Effector CD4-positive, alpha-beta T cell (primary cell): ENCODE measurements at regions not wholly inside any gene's neighbourhood (a gene's known extent, or its start where the extent isn't known, plus 50 kb on each side); places are given as distances from the start of the nearest gene placed in this dataset.
"Not testable (repeated sequence)": the region's sequence is repeated elsewhere in the genome, so short reads cannot be mapped to it uniquely, and the experiment has no call there.

Source experiments
- DNase-seq: peaks from one replicate; pipeline ENCODE4 v3.0.0-alpha.2; 2020

- no peak for DNase-seq
Measured at GRCh38 chr9:129561594-129562281, 59.2 kb downstream of the C9orf50 start.

GRCh38 chr9:129560881-129561306 is 60.0 kb downstream of the C9orf50 start:
- DNase-seq, result no peak

- DNase-seq, result no peak
Measured at GRCh38 chr9:129559506-129559881, 61.4 kb downstream of the C9orf50 start.

GRCh38 chr9:129558551-129559505 is 62.1 kb downstream of the C9orf50 start:
- no peak for DNase-seq

GRCh38 chr9:129558063-129558550 is 62.8 kb downstream of the C9orf50 start:
- DNase-seq, result no peak

GRCh38 chr9:129557192-129558036 is 63.5 kb downstream of the C9orf50 start:
- DNase-seq, result no peak

- DNase-seq, result no peak
Measured at GRCh38 chr9:129556491-129557191, 64.3 kb downstream of the C9orf50 start.

DNA sequence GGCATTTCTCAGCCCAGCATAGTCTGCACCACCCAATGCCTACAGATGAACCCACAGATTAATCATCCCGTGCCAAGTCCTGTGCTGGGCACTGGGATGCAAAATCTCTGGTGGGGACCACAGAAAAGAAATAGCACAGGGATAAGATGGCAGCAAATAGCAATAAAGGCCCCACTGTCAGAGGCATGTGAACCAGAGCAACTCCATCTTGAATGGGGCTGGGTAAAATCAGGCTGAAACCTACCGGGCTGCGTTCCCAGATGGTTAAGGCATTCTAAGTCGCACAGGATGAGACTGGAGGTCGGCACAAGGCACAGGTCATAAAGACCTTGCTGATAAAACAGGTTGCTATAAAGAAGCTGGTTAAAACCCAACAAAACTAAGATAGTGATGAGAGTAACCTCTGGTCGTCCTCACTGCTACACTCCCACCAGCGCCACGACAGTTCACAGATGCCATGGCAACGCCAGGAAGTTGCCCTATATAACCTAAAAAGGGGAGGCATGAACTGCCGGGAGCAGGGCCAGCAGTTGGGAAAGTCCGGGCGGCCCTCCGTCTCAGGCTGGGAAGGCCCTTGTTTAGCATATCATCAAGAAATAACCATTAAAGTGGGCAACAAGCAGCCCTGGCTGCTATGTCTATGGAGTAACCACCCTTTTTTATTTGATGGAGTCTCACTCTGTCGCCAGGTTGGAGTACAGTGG is 65.2 kb downstream of the C9orf50 start:
- DNase-seq, result no peak

DNA sequence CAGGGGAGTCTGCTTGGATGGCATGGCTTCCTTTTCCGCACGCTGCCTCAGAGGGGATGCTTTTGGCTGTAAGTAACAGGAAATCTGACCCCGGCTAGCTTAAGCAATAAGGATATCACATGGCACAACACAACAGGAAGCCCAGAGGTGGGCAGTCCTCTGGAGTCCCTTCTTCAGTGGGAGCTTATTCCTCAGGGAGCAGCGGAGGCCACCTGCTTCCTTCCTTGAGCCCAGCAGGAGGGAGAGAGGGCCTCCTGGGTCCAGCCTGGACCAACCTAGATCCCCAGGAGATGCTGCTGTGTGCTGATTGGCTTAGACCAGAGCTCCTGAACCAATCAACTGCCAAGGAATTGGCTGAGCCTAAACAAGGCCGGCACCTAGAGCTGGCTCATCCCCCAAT is 66.3 kb downstream of the C9orf50 start:
- DNase-seq, result no peak

DNA sequence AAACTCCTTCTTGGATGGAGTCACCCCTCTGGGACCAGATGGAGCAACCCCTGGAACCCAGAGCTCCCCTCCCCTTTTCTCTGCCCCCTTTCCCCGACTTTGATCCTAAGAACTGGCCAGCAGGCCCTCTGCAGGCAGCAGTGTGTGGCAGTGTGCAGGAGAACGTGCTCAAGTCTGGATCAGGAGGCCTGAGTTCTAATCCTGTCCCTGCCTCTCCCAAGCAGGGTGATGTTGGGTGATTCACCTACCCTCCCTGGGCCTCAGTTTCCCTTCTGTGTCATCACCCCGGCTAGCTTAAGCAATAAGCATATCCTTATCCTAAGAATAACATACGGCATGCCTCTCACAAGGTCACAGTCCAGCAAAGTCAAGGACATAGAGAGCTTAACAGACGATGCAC is 67.6 kb downstream of the C9orf50 start:
- no peak for DNase-seq

- DNase-seq, result no peak
Measured at GRCh38 chr9:129552064-129552463, 68.8 kb downstream of the C9orf50 start.

DNA sequence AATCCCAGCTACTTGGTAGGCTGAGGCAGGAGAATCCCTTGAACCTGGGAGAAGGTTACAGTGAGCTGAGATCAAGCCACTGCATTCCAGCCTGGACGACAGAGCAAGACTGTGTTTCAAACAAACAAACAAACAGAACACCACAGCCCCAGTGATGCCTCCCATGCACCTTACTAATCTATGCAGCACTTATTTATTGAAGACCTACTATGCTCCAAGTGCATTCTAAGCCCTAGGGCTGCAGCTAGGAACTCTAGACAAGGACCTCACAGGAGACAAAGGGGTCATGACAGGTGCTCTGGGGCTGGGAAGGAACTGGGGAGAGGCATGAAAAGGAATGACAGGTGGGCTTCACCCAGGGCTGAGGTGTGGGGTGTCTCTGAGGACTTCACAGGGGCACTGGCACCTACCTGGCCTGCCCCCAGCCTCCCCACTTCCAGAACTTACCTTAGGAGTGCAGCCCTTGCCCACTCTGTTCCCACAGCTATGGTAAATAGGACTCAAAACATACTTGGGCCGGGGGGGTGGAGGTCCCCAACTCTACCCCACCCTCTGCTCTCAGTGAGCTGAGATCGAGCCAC is 69.4 kb downstream of the C9orf50 start:
- DNase-seq, result no peak

GRCh38 chr9:129550977-129551376 is 69.9 kb downstream of the C9orf50 start:
- DNase-seq, result not testable (repeated sequence)

DNA sequence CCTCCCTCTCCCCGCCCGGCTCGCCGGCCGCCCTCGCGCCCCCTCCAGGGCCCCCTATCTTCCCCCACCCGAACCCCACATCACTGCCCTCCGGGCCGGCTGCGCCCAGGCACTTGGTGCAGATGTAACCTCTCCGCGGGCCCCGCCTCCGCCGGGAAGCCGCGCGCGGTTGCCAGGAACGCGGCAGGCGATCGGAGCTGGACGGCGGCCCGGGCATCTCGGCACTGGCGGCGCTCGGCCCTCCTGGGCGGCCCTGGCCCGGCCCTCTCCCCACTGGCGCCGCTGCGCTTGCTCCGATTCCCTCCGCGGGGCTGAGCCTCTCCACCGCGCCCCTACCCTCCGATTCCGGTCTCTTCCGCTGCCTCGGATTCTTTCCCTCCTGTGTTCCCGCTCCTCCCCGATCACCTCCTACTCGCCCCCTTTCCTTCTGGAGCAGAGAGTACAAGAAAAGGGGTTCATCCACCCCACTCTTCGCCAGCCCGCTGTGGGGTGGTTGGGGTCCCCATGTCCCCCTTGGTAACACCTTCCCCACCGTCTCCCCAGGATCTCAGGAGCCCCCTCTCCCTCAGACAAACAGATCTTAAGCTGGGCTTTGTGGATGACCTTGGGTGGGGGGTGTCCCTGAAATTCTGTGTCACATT is 70.6 kb downstream of the C9orf50 start:
- no peak for DNase-seq

- DNase-seq, result no peak
Measured at GRCh38 chr9:129549684-129550083, 71.2 kb downstream of the C9orf50 start.

GRCh38 chr9:129549139-129549538 is 71.8 kb downstream of the C9orf50 start:
- no peak for DNase-seq

DNA sequence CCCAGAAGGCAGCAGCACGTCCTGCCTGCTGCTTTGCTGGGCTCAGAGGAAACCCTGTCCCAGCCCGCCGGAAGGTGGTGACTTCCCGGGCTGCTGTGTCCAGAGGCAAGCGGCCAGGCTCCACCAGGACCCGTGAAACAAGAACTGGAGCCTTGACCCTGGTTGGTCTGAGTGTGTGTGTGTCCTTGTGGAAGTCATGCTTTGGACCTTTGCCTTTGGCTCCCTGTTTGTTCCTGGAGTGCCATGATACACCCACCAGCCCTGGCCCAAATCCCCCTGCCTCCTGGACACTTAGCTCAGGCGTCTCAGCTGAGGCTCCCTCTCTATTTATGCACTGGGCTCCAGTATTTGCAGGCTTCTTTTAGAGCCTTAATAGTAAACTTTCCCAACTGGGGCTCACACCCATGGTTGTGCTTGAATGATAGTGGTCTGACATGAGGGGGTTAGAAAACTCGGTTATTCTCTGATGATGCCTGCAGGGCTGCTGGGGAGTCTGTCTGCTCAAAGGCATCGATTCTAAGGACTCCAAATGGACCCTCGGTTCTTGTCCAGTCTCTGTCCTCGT is 72.2 kb downstream of the C9orf50 start:
- no peak for DNase-seq

DNA sequence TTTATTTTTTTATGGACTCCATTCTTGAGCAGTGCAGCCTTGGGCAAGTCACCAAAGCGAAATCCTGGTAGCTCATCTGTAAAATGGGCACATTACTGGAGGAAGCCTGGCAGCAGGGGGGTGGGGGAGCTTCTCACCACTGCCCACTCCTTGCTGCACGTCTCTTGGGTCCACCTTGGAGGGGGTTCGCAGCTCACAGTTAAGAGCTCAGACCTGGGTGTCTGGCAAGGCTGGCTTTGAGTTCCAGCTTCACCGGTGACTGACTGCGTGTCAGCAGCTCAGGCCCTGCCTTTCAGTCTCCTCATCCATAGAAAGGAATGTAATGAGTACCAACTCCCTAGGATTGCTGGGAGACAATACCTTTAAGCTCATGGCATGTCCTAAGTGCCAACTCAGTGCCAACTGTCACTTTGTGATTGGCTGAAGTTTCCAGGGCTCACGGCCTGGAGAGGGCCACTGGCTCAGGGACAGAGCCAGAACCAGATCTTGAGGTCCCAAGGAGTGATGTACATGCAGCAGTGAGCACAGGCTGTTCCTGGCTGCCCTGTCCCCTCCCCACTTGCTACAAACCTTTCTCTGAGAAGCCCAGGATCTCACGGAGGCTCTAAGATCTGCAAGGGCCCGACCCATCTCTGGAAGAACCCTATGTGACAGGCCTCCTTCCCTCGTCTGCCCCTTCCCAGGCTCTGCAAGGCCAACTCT is 72.9 kb downstream of the C9orf50 start:
- no peak for DNase-seq

DNA sequence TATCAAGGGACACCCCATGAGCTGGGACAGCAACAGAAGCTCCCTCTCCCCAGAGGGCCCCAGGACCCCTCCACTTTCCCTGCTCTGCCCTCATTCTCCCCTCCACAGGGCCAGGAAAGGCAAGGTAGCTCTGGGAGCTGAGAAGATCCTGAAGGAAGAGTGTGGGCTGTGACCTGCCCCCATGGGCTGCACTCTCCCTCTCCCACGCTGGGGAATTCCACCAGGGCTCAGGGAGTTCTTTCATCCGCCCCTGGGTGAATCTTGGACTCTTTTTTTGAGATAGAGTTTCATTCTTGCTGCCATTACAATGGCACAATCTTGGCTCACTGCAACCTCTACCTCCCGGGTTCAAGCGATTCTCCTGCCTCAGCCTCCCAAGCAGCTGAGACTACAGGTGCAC is 73.8 kb downstream of the C9orf50 start:
- DNase-seq, result no peak

- DNase-seq, result not testable (repeated sequence)
Measured at GRCh38 chr9:129545876-129546275, 75.0 kb downstream of the C9orf50 start.
